VCaP (cell line): ENCODE measurements at regions not wholly inside any gene's neighbourhood (a gene's known extent, or its start where the extent isn't known, plus 50 kb on each side); places are given as distances from the start of the nearest gene placed in this dataset.
A peak's percentile ranks its signal among the peaks of the same experiment; 100 is the strongest.
"Not testable (repeated sequence)": the region's sequence is repeated elsewhere in the genome, so short reads cannot be mapped to it uniquely, and the experiment has no call there.

Experiments used
- H3K27ac ChIP-seq: fragments of 450-650 bp; 2 replicates; pipeline ENCODE4 v1.5.1; 2017
- CTCF ChIP-seq: fragments of 450-650 bp; conservative IDR thresholded peaks from 2 replicates; pipeline ENCODE4 v1.5.1; 2017; ENCODE audit warnings: mild to moderate bottlenecking, moderate library complexity

GRCh38 chr4:106527316-106527715 lies 158.7 kb upstream of the GIMD1 start:
- TF ChIP-seq CTCF, result no peak
- H3K27ac ChIP-seq, result no peak overlapping the region

GRCh38 chr4:106525425-106525824 lies 156.8 kb upstream of the GIMD1 start:
- H3K27ac ChIP-seq, result not testable (repeated sequence)

GRCh38 chr4:106524772-106525171 lies 156.2 kb upstream of the GIMD1 start:
- not testable (repeated sequence) for H3K27ac ChIP-seq

GRCh38 chr4:106522839-106523238 lies 154.3 kb upstream of the GIMD1 start:
- no peak overlapping the region for H3K27ac ChIP-seq
- peak; percentile 69 for TF ChIP-seq CTCF

GRCh38 chr4:106512706-106513105 lies 144.1 kb upstream of the GIMD1 start:
- H3K27ac ChIP-seq, result no peak overlapping the region
- no peak for TF ChIP-seq CTCF

- no peak overlapping the region for H3K27ac ChIP-seq
- TF ChIP-seq CTCF, result no peak
These were observed 138.9 kb upstream of the GIMD1 start for GRCh38 chr4:106507440-106507839.

GRCh38 chr4:106503116-106504050 lies 134.8 kb upstream of the GIMD1 start:
- H3K27ac ChIP-seq, result no peak overlapping the region
- no peak for TF ChIP-seq CTCF

- no peak overlapping the region for H3K27ac ChIP-seq
- peak; percentile 88 for TF ChIP-seq CTCF
These were observed 133.6 kb upstream of the GIMD1 start for GRCh38 chr4:106502106-106502699.
